ENCODE measurements at regions not wholly inside any gene's neighbourhood (a gene's known extent, or its start where the extent isn't known, plus 50 kb on each side); places are given as distances from the start of the nearest gene placed in this dataset.

- H2AFZ ChIP-seq: no peak overlapping the region
- TF ChIP-seq EZH2 (IDR thresholded peaks at IDR 0.05; ENCODE audit: low read depth): no peak
- no peak for TF ChIP-seq CTCF (conservative IDR thresholded peaks at IDR 0.05)
- ChIA-PET CTCF (no interaction called here), POLR2A (ENCODE audit: unreplicated experiment) (no interaction called here)
- H3K27ac ChIP-seq: no peak overlapping the region
- H3K79me2 ChIP-seq (ENCODE audit: low read depth): no peaks in the 10 kb centered on the region
- H3K9me2 ChIP-seq (ENCODE audit: insufficient read depth): no peaks in the 10 kb centered on the region
- no peak overlapping the region for H3K4me3 ChIP-seq
- no peak for DNase-seq
- H3K4me2 ChIP-seq: no peak overlapping the region
- H4K20me1 ChIP-seq (ENCODE audit: insufficient read depth): no peaks in the 10 kb centered on the region
- H3K36me3 ChIP-seq (ENCODE audit: low read depth): no peaks in the 10 kb centered on the region
- no peaks in the 10 kb centered on the region for H3F3A ChIP-seq (ENCODE audit: insufficient read depth, low read depth)
- no peaks in the 10 kb centered on the region for H3K27me3 ChIP-seq (ENCODE audit: insufficient read depth, low read depth)
- BruUV-seq (replicated peaks): no TSS peak
- H3K4me1 ChIP-seq (replicated peaks; ENCODE audit: insufficient read depth): no peaks in the 10 kb centered on the region
- peaks cover 25% of the 10 kb centered on the region; the same call in 1 of the 2 replicates for H3K9me3 ChIP-seq (ENCODE audit: insufficient read depth, low read depth)
- intact Hi-C loops (cut with micrococcal nuclease; ENCODE audit: unreplicated experiment): loop anchor here (10.0 kb wide), 1 partner anchor 61 kb away; no protein-coding TSS in a partner anchor
Observed at GRCh38 chr6:25154034-25154596, 125.1 kb upstream of the CARMIL1 start.

- Histone ChIP-seq H3K36me3 (ENCODE audit: low read depth) (no peaks in the 10 kb centered on the region), H3K4me3 (no peak overlapping the region), H3F3A (ENCODE audit: insufficient read depth, low read depth) (no peaks in the 10 kb centered on the region), H3K27me3 (ENCODE audit: insufficient read depth, low read depth) (no peaks in the 10 kb centered on the region), H3K79me2 (ENCODE audit: low read depth) (no peaks in the 10 kb centered on the region), H2AFZ (no peak overlapping the region), H4K20me1 (ENCODE audit: insufficient read depth) (no peaks in the 10 kb centered on the region), H3K9me3 (ENCODE audit: insufficient read depth, low read depth) (peaks cover 25% of the 10 kb centered on the region; the same call in 1 of the 2 replicates), H3K9me2 (ENCODE audit: insufficient read depth) (no peaks in the 10 kb centered on the region), H3K27ac (no peak overlapping the region), H3K4me1 (replicated peaks; ENCODE audit: insufficient read depth) (no peaks in the 10 kb centered on the region), H3K4me2 (no peak overlapping the region)
- no peak for TF ChIP-seq CTCF (conservative IDR thresholded peaks at IDR 0.05)
- no peak for TF ChIP-seq EZH2 (IDR thresholded peaks at IDR 0.05; ENCODE audit: low read depth)
- intact Hi-C loops (cut with micrococcal nuclease; ENCODE audit: unreplicated experiment): loop anchor here (10.0 kb wide), 1 partner anchor 60 kb away; no protein-coding TSS in a partner anchor
- no peak for DNase-seq
- BruUV-seq (replicated peaks): no TSS peak
- POLR2A ChIA-PET (ENCODE audit: unreplicated experiment): no interaction called here
- CTCF ChIA-PET: no interaction called here
Observed at GRCh38 chr6:25155211-25155610, 124.0 kb upstream of the CARMIL1 start.

- no peak for TF ChIP-seq EZH2 (IDR thresholded peaks at IDR 0.05; ENCODE audit: low read depth)
- TF ChIP-seq CTCF (conservative IDR thresholded peaks at IDR 0.05): no peak
- no peak overlapping the region for H3K4me3 ChIP-seq
- H3K27me3 ChIP-seq (ENCODE audit: insufficient read depth, low read depth): no peaks in the 10 kb centered on the region
- H3K4me1 ChIP-seq (replicated peaks; ENCODE audit: insufficient read depth): no peaks in the 10 kb centered on the region
- no peak overlapping the region for H2AFZ ChIP-seq
- no peaks in the 10 kb centered on the region for H3K79me2 ChIP-seq (ENCODE audit: low read depth)
- H3K36me3 ChIP-seq (ENCODE audit: low read depth): no peaks in the 10 kb centered on the region
- no peaks in the 10 kb centered on the region for H4K20me1 ChIP-seq (ENCODE audit: insufficient read depth)
- no peak overlapping the region for H3K4me2 ChIP-seq
- ChIA-PET CTCF (no interaction called here), POLR2A (ENCODE audit: unreplicated experiment) (no interaction called here)
- H3K9me2 ChIP-seq (ENCODE audit: insufficient read depth): no peaks in the 10 kb centered on the region
- intact Hi-C loops (cut with micrococcal nuclease; ENCODE audit: unreplicated experiment): loop anchor here (10.0 kb wide), 1 partner anchor 59 kb away; no protein-coding TSS in a partner anchor
- peaks cover 25% of the 10 kb centered on the region; the same call in 1 of the 2 replicates for H3K9me3 ChIP-seq (ENCODE audit: insufficient read depth, low read depth)
- H3K27ac ChIP-seq: no peak overlapping the region
- DNase-seq: no peak
- no TSS peak for BruUV-seq (replicated peaks)
- no peaks in the 10 kb centered on the region for H3F3A ChIP-seq (ENCODE audit: insufficient read depth, low read depth)
Observed at GRCh38 chr6:25156123-25156522, 123.1 kb upstream of the CARMIL1 start.

All from PC-9 (cell line).